H1 (cell line): ENCODE measurements at regions not wholly inside any gene's neighbourhood (a gene's known extent, or its start where the extent isn't known, plus 50 kb on each side); places are given as distances from the start of the nearest gene placed in this dataset.

Source experiments
- CTCF ChIA-PET: fragments of 300-600 bp; sonication (Branson Sonifier 250); formaldehyde crosslinking; loops from one replicate; lab custom pipeline; 2021; ENCODE audit not compliant: partially characterized antibody; lab: Charles Lee
- POLR2A ChIA-PET: fragments of 300-600 bp; sonication (Branson Sonifier 250); formaldehyde crosslinking; loops from one replicate; lab custom pipeline; 2021; ENCODE audit warnings: inconsistent platforms; ENCODE audit not compliant: partially characterized antibody; lab: Charles Lee
- DNase-seq, 2 experiments: peaks; one replicate each; pipeline versions ENCODE4 v3.0.0 to v3.0.0-alpha.2; 2010 to 2022; ENCODE audit warnings: low spot score in 2 of 2, low read depth in 1 of 2, mixed read lengths in 1 of 2
- FAIRE-seq: peaks from 2 replicates; lab custom pipeline; 2011; peaks lifted over from hg19 to GRCh38; lab: Jason Lieb, UNC
- H2AFZ ChIP-seq: 2 replicates; pipeline ENCODE4 v1.8.1; 2012; ENCODE audit warnings: low read length, inconsistent platforms
- H2AK5ac ChIP-seq: 2 replicates; pipeline ENCODE4 v1.6.1; 2013; ENCODE audit warnings: low read depth, low read length
- H2BK120ac ChIP-seq: replicated peaks from 2 replicates; pipeline ENCODE3; 2013; ENCODE audit warnings: low read depth, low read length, inconsistent platforms
- H2BK12ac ChIP-seq: 2 replicates; pipeline ENCODE4 v1.6.1; 2013; ENCODE audit warnings: low read depth, low read length
- H2BK15ac ChIP-seq: 2 replicates; pipeline ENCODE4 v1.6.1; 2013; ENCODE audit warnings: low read length
- H2BK20ac ChIP-seq: 2 replicates; pipeline ENCODE4 v1.6.1; 2013; ENCODE audit warnings: low read length
- H2BK5ac ChIP-seq: 2 replicates; pipeline ENCODE4 v1.6.1; 2013; ENCODE audit warnings: low read depth, low read length
- H3K14ac ChIP-seq: 2 replicates; pipeline ENCODE4 v1.6.1; 2013; ENCODE audit warnings: inconsistent platforms; ENCODE audit not compliant: insufficient read length
- H3K18ac ChIP-seq: 2 replicates; pipeline ENCODE4 v1.6.1; 2013; ENCODE audit warnings: low read length; ENCODE audit errors: extremely low read depth
- H3K23ac ChIP-seq: 2 replicates; pipeline ENCODE4 v1.6.1; 2013; ENCODE audit warnings: inconsistent platforms; ENCODE audit not compliant: insufficient read length
- H3K23me2 ChIP-seq: 2 replicates; pipeline ENCODE4 v1.6.1; 2013; ENCODE audit warnings: low read depth, low read length
- H3K27ac ChIP-seq: 2 replicates; pipeline ENCODE4 v1.6.1; 2011; ENCODE audit warnings: low read depth, low read length, inconsistent platforms
- H3K27me3 ChIP-seq, 4 experiments: replicated peaks in 1 of 4; 1 replicate in 1 of 4; 2 replicates in 3 of 4; pipeline versions ENCODE4 v1.6.1 to v1.8.1; 2011 to 2013; ENCODE audit warnings: low read length in 3 of 4, mild to moderate bottlenecking in 3 of 4, inconsistent platforms in 2 of 4, mixed read lengths in 2 of 4, moderate library complexity in 1 of 4; ENCODE audit not compliant: control insufficient read depth in 3 of 4, insufficient read depth in 3 of 4; ENCODE audit errors: extremely low read depth in 1 of 4
- H3K36me3 ChIP-seq, 4 experiments: 2 replicates each; pipeline versions ENCODE4 v1.6.1 to v1.8.1; 2011 to 2013; ENCODE audit warnings: mild to moderate bottlenecking in 4 of 4, low read length in 3 of 4, moderate library complexity in 2 of 4, control low read depth in 1 of 4, inconsistent platforms in 1 of 4; ENCODE audit not compliant: insufficient read depth in 4 of 4, control insufficient read depth in 2 of 4
- H3K4ac ChIP-seq: replicated peaks from 2 replicates; pipeline ENCODE3; 2013; ENCODE audit warnings: low read length, low read depth, mixed read lengths, inconsistent platforms; ENCODE audit not compliant: insufficient read length
- H3K4me1 ChIP-seq, 4 experiments: replicated peaks in 1 of 4; 1 replicate in 1 of 4; 2 replicates in 3 of 4; pipeline versions ENCODE4 v1.6.1 to v1.8.1; 2011 to 2013; ENCODE audit warnings: low read length in 3 of 4, inconsistent platforms in 2 of 4, mixed read lengths in 1 of 4; ENCODE audit not compliant: insufficient read depth in 4 of 4, control insufficient read depth in 3 of 4
- H3K4me2 ChIP-seq, 2 experiments: 2 replicates each; pipeline versions ENCODE4 v1.6.1 to v1.8.1; 2011 to 2013; ENCODE audit warnings: low read depth in 2 of 2, low read length in 2 of 2, control low read depth in 1 of 2, inconsistent platforms in 1 of 2, mild to moderate bottlenecking in 1 of 2; ENCODE audit not compliant: insufficient read depth in 1 of 2
- H3K4me3 ChIP-seq, 4 experiments: fragments of 200-600, 300-600 bp in 1 of 4; sonication (generic), shearing (Covaris generic), sonication (Bioruptor Twin) in 1 of 4; 2 replicates each; pipeline versions ENCODE4 v1.5.1 to v1.8.1; 2011 to 2016; ENCODE audit warnings: low read length in 4 of 4, low read depth in 3 of 4, control low read depth in 2 of 4, inconsistent platforms in 2 of 4, mild to moderate bottlenecking in 2 of 4, mixed read lengths in 1 of 4, moderate library complexity in 1 of 4; ENCODE audit not compliant: insufficient read depth in 2 of 4; ENCODE audit errors: extremely low read depth in 1 of 4
- H3K56ac ChIP-seq: replicated peaks from 2 replicates; pipeline ENCODE3; 2013; ENCODE audit warnings: low read depth, mild to moderate bottlenecking, mixed read lengths, low read length, inconsistent platforms; ENCODE audit not compliant: insufficient read length
- H3K79me1 ChIP-seq: 2 replicates; pipeline ENCODE4 v1.6.1; 2013; ENCODE audit warnings: low read depth, low read length, control low read depth
- H3K79me2 ChIP-seq, 2 experiments: 2 replicates each; pipeline versions ENCODE4 v1.6.1 to v1.8.1; 2012 to 2013; ENCODE audit warnings: low read length in 2 of 2, mild to moderate bottlenecking in 2 of 2, inconsistent platforms in 1 of 2; ENCODE audit not compliant: insufficient read depth in 2 of 2, control insufficient read depth in 1 of 2
- H3K9ac ChIP-seq, 4 experiments: replicated peaks in 1 of 4; 1 replicate in 1 of 4; 2 replicates in 3 of 4; pipeline versions ENCODE4 v1.6.1 to v1.8.1; 2011 to 2013; ENCODE audit warnings: low read depth in 3 of 4, low read length in 3 of 4, control low read depth in 2 of 4, mild to moderate bottlenecking in 2 of 4, moderate library complexity in 2 of 4, inconsistent platforms in 1 of 4; ENCODE audit errors: extremely low read depth in 1 of 4
- H3K9me3 ChIP-seq, 2 experiments: 2 replicates each; pipeline versions ENCODE4 v1.6.1 to v1.8.1; 2012 to 2013; ENCODE audit warnings: mild to moderate bottlenecking in 2 of 2, moderate library complexity in 2 of 2, control low read depth in 1 of 2, inconsistent platforms in 1 of 2, low read depth in 1 of 2, low read length in 1 of 2, mixed read lengths in 1 of 2; ENCODE audit not compliant: insufficient read depth in 2 of 2
- H4K20me1 ChIP-seq, 2 experiments: replicated peaks in 1 of 2; 2 replicates each; pipeline versions ENCODE3 to v1.8.1; 2011 to 2013; ENCODE audit warnings: inconsistent platforms in 2 of 2, low read length in 2 of 2, mild to moderate bottlenecking in 1 of 2; ENCODE audit not compliant: insufficient read depth in 2 of 2, control insufficient read depth in 1 of 2
- H4K5ac ChIP-seq: 2 replicates; pipeline ENCODE4 v1.6.1; 2013; ENCODE audit warnings: low read length, low read depth, mixed read lengths, inconsistent platforms; ENCODE audit not compliant: insufficient read length
- H4K8ac ChIP-seq: 2 replicates; pipeline ENCODE4 v1.8.0; 2013; ENCODE audit warnings: mild to moderate bottlenecking, moderate library complexity, low read length, inconsistent platforms; ENCODE audit not compliant: insufficient read depth; ENCODE audit errors: extremely low read depth
- H4K91ac ChIP-seq: replicated peaks from 2 replicates; pipeline ENCODE3; 2013; ENCODE audit warnings: low read length, mixed read lengths, inconsistent platforms; ENCODE audit not compliant: insufficient read length
- ATF2 ChIP-seq: IDR thresholded peaks from 2 replicates; pipeline ENCODE4 v1.6.1; 2012; ENCODE audit warnings: low read length, inconsistent platforms
- CBX8 ChIP-seq: fragments of 300-800, 300-1000 bp; sonication (generic); IDR thresholded peaks from 2 replicates; pipeline ENCODE4 v1.7.1; 2016; ENCODE audit warnings: low read depth, low read length, borderline replicate concordance
- EZH2 ChIP-seq: fragments of 200-600 bp; sonication (generic); IDR thresholded peaks from 2 replicates; pipeline ENCODE4 v1.7.1; 2012; ENCODE audit warnings: low read depth, mild to moderate bottlenecking, moderate library complexity, low read length, inconsistent platforms; ENCODE audit not compliant: severe bottlenecking
- FOSL1 ChIP-seq: IDR thresholded peaks from 2 replicates; pipeline ENCODE4 v1.6.1; 2011; ENCODE audit warnings: mild to moderate bottlenecking, low read depth, low read length, moderate library complexity; ENCODE audit not compliant: insufficient read depth
- GABPA ChIP-seq: IDR thresholded peaks from 2 replicates; pipeline ENCODE4 v1.6.1; 2011; ENCODE audit warnings: mild to moderate bottlenecking, low read length, moderate library complexity, borderline replicate concordance; ENCODE audit not compliant: insufficient read depth
- RFX5 ChIP-seq: IDR thresholded peaks from 2 replicates; pipeline ENCODE4 v1.6.1; 2011; ENCODE audit warnings: low read depth, low read length, improper control_type of control experiment, borderline replicate concordance
- RNF2 ChIP-seq: fragments of 200-900, 300-1000 bp; sonication (generic); IDR thresholded peaks from 2 replicates; pipeline ENCODE4 v1.7.1; 2016; ENCODE audit warnings: borderline replicate concordance, low read depth, mild to moderate bottlenecking, antibody characterized with exemption, low read length; ENCODE audit not compliant: poor library complexity, severe bottlenecking; ENCODE audit errors: missing control alignments
- SIX5 ChIP-seq: IDR thresholded peaks from 2 replicates; pipeline ENCODE4 v1.6.1; 2011; ENCODE audit warnings: mild to moderate bottlenecking, low read depth, low read length
- TEAD4 ChIP-seq: IDR thresholded peaks from 2 replicates; pipeline ENCODE4 v1.6.1; 2012; ENCODE audit warnings: low read depth, low read length, inconsistent platforms, mixed read lengths
- WGBS, 2 experiments: shearing (Covaris generic) in 1 of 2; methylation state at CpG; one replicate each; pipeline versions ENCODE4 v1.1.6 to v1.1.7; 2013 to 2015; ENCODE audit warnings: low lambda C conversion rate in 2 of 2, mixed read lengths in 2 of 2, inconsistent platforms in 1 of 2, low coverage in 1 of 2, missing lambda C conversion rate in 1 of 2; ENCODE audit not compliant: insufficient replicate concordance in 2 of 2, insufficient coverage in 1 of 2, insufficient read length in 1 of 2; ENCODE audit errors: extremely low coverage in 1 of 2, missing lambda C conversion rate in 1 of 2; 5-methylcytosine and 5-hydroxymethylcytosine counted together
- TF ChIP-seq, protein P1 (sequence below): IDR thresholded peaks from 2 replicates; pipeline ENCODE4 v1.6.1; 2012; ENCODE audit warnings: inconsistent platforms

DNA sequence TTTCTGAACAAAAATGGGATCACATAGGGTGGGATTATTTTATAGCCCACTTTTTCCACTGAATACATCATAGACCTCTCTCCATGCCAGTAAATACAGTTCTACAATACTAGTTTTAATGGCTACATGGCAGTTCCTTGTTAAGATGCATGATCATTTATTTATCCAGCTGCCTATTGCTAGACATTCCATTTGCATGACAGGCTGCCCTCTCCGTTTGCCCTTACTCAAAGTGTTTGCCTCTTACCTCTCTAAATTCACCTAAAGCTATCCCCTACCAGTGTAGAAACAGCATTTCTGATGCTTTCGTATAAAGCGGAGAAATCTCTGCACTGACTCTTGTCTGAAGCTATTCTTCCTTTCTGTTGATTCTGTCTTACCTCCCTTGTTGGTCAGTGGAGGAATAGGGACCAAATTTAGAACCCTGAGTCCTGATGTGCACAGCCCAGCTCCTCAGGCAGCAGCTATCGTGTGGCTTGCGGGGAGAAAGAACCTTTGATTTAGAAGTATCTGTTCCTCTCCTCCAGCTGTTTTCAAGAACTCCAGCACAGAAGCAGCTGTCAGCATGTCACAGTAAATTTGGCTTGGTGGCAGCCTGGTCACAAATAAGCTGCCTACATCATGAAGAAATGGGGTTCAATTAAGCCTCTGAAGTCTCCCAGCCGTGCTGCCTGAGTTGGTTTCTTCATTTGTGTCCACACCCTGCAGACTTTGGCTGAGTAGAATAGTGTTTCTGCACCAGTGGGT lies 337.3 kb downstream of the PRDM2 start:
- peaks cover 0 to 2% (median 0%) of the 10 kb centered on the region in 4 experiments; a peak in 1 of 7 replicates for H3K4me1 ChIP-seq
- no peak overlapping the region for H2BK15ac ChIP-seq
- H3K4me3 ChIP-seq: no peak overlapping the region
- H2BK5ac ChIP-seq: no peak overlapping the region
- H2BK20ac ChIP-seq: no peak overlapping the region
- H4K8ac ChIP-seq: no peak overlapping the region
- no peak overlapping the region for H3K4ac ChIP-seq
- no peaks in the 10 kb centered on the region for H4K20me1 ChIP-seq
- H3K27ac ChIP-seq: no peak overlapping the region
- no peaks in the 10 kb centered on the region for H3K79me2 ChIP-seq
- H2BK12ac ChIP-seq: no peak overlapping the region
- H2AFZ ChIP-seq: no peak overlapping the region
- H3K4me2 ChIP-seq: no peak overlapping the region
- peaks cover 25 to 34% of the 10 kb centered on the region in 2 experiments for H3K9me3 ChIP-seq
- no peak overlapping the region for H3K14ac ChIP-seq
- no peak overlapping the region for H3K18ac ChIP-seq
- H3K56ac ChIP-seq: no peak overlapping the region
- POLR2A ChIA-PET: no interaction called here
- CTCF ChIA-PET: interaction anchor here (0.5 to 1.3 kb wide), 3 partner anchors 13 to 75 kb away, joined by 3 to 4 read pairs (median 3); no protein-coding TSS in a partner anchor
- H3K23me2 ChIP-seq: no peaks in the 10 kb centered on the region; the same call in 1 of the 2 replicates
- H3K27me3 ChIP-seq: no peaks in the 10 kb centered on the region
- H4K5ac ChIP-seq: no peak overlapping the region
- H4K91ac ChIP-seq: no peak overlapping the region
- no peaks in the 10 kb centered on the region for H3K36me3 ChIP-seq
- H3K23ac ChIP-seq: no peak overlapping the region
- no peak for FAIRE-seq
- no peak for DNase-seq
- H3K79me1 ChIP-seq: no peaks in the 10 kb centered on the region
- H2AK5ac ChIP-seq: no peak overlapping the region
- 90% methylated on average over 6 of the region's 6 CpGs; no CpG with 5 or more reads in 1 of the 2 experiments for WGBS, 2 experiments
- no peak overlapping the region for H3K9ac ChIP-seq
- no peak overlapping the region for H2BK120ac ChIP-seq
- TF ChIP-seq EZH2 (no peak), SIX5 (no peak), CBX8 (no peak), GABPA (no peak), ATF2 (no peak), RNF2 (no peak), FOSL1 (no peak), RFX5 (no peak), TEAD4 (no peak)
- TF ChIP-seq, protein P1, sequence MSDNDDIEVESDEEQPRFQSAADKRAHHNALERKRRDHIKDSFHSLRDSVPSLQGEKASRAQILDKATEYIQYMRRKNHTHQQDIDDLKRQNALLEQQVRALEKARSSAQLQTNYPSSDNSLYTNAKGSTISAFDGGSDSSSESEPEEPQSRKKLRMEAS: no peak
